ENCODE measurements at regions not wholly inside any gene's neighbourhood (a gene's known extent, or its start where the extent isn't known, plus 50 kb on each side); places are given as distances from the start of the nearest gene placed in this dataset.

DNA sequence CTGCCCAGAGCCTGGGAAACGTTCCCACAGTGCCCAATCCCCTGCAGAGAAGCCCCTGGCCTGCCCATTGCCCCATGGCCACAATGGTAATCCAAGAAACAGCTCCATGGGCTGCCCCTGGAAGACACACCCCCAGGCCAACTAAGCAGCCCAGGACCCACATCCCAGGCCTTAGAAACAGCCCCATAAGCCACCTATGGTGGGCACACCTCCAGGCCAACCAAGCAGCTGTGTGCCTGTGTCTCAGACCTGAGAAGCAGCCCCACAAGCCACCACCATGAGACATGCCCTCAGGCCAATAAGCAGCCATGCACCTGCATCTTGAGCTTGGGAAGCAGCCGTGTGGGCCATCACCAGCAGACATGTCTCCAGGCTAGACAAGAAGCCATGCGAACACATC, 52.9 kb upstream of the SSBP2 start:
- TF ChIP-seq, protein P1, sequence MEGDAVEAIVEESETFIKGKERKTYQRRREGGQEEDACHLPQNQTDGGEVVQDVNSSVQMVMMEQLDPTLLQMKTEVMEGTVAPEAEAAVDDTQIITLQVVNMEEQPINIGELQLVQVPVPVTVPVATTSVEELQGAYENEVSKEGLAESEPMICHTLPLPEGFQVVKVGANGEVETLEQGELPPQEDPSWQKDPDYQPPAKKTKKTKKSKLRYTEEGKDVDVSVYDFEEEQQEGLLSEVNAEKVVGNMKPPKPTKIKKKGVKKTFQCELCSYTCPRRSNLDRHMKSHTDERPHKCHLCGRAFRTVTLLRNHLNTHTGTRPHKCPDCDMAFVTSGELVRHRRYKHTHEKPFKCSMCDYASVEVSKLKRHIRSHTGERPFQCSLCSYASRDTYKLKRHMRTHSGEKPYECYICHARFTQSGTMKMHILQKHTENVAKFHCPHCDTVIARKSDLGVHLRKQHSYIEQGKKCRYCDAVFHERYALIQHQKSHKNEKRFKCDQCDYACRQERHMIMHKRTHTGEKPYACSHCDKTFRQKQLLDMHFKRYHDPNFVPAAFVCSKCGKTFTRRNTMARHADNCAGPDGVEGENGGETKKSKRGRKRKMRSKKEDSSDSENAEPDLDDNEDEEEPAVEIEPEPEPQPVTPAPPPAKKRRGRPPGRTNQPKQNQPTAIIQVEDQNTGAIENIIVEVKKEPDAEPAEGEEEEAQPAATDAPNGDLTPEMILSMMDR (IDR thresholded peaks at IDR 0.05; ENCODE audit: borderline replicate concordance, extremely low read depth, low read length, poor library complexity, severe bottlenecking), result no peak
- no peak for TF ChIP-seq EZH2 (IDR thresholded peaks at IDR 0.05; ENCODE audit: borderline replicate concordance, low read depth, low read length, severe bottlenecking)
